Fibroblast of lung (primary cell): ENCODE measurements at regions not wholly inside any gene's neighbourhood (a gene's known extent, or its start where the extent isn't known, plus 50 kb on each side); places are given as distances from the start of the nearest gene placed in this dataset.
A peak's percentile ranks its signal among the peaks of the same experiment; 100 is the strongest.
"Not testable (repeated sequence)": the region's sequence is repeated elsewhere in the genome, so short reads cannot be mapped to it uniquely, and the experiment has no call there.

ENCODE experiments used
- DNase-seq, 2 donors: peaks; one replicate each; pipeline versions ENCODE4 v3.0.0 to v3.0.0-alpha.2; 2010; ENCODE audit warnings: low read depth in 2 of 2
- H2AFZ ChIP-seq: 2 replicates; pipeline ENCODE4 v1.5.1; 2012; ENCODE audit warnings: low read length, control low read depth, inconsistent platforms
- H3K27ac ChIP-seq: 2 replicates; pipeline ENCODE4 v1.5.1; 2011; ENCODE audit warnings: low read length, control low read depth; ENCODE audit not compliant: insufficient read depth
- H3K27me3 ChIP-seq: 2 replicates; pipeline ENCODE4 v1.5.1; 2011; ENCODE audit warnings: mild to moderate bottlenecking, low read length; ENCODE audit not compliant: control insufficient read depth, insufficient read depth
- H3K36me3 ChIP-seq: 2 replicates; pipeline ENCODE4 v1.5.1; 2011; ENCODE audit warnings: low read length; ENCODE audit not compliant: control insufficient read depth, insufficient read depth
- H3K4me1 ChIP-seq: 2 replicates; pipeline ENCODE4 v1.5.1; 2011; ENCODE audit warnings: low read length; ENCODE audit not compliant: control insufficient read depth, insufficient read depth; ENCODE audit errors: extremely low read depth
- H3K4me2 ChIP-seq: 2 replicates; pipeline ENCODE4 v1.5.1; 2011; ENCODE audit warnings: low read length, control low read depth; ENCODE audit not compliant: insufficient read depth; ENCODE audit errors: extremely low read depth
- H3K4me3 ChIP-seq, 4 experiments: fragments of 200-600 bp in 1 of 4; sonication (generic) in 1 of 4; replicated peaks in 1 of 4; 2 replicates each; pipeline ENCODE4 v1.5.1; 2011 to 2016; ENCODE audit warnings: low read length in 4 of 4, low read depth in 3 of 4, mild to moderate bottlenecking in 3 of 4, control low read depth in 2 of 4, inconsistent platforms in 1 of 4, mixed read lengths in 1 of 4; ENCODE audit not compliant: insufficient read depth in 1 of 4; ENCODE audit errors: control extremely low read depth in 1 of 4
- H3K79me2 ChIP-seq: 2 replicates; pipeline ENCODE4 v1.5.1; 2012; ENCODE audit warnings: mild to moderate bottlenecking, low read length, inconsistent platforms; ENCODE audit not compliant: control insufficient read depth, insufficient read depth
- H3K9ac ChIP-seq: 2 replicates; pipeline ENCODE4 v1.5.1; 2011; ENCODE audit warnings: mild to moderate bottlenecking, low read length, control low read depth; ENCODE audit not compliant: insufficient read depth
- H3K9me3 ChIP-seq: 2 replicates; pipeline ENCODE4 v1.5.1; 2012; ENCODE audit warnings: low read depth, low read length; ENCODE audit not compliant: control insufficient read depth, insufficient read depth
- H4K20me1 ChIP-seq: 2 replicates; pipeline ENCODE4 v1.5.1; 2011; ENCODE audit warnings: low read length; ENCODE audit not compliant: control insufficient read depth, insufficient read depth; ENCODE audit errors: extremely low read depth
- EZH2 ChIP-seq: IDR thresholded peaks from 2 replicates; pipeline ENCODE4 v1.5.1; 2012; ENCODE audit warnings: low read length, control low read depth, mild to moderate bottlenecking; ENCODE audit errors: missing control alignments
- TF ChIP-seq, protein P1 (sequence below), 2 donors: IDR thresholded peaks in 1 of 2; conservative IDR thresholded peaks in 1 of 2; 1 replicate in 1 of 2; 2 replicates in 1 of 2; pipeline ENCODE4 v1.5.1; 2011 to 2012; ENCODE audit warnings: low read length in 2 of 2, control low read depth in 1 of 2, inconsistent platforms in 1 of 2, low read depth in 1 of 2, mild to moderate bottlenecking in 1 of 2

DNA sequence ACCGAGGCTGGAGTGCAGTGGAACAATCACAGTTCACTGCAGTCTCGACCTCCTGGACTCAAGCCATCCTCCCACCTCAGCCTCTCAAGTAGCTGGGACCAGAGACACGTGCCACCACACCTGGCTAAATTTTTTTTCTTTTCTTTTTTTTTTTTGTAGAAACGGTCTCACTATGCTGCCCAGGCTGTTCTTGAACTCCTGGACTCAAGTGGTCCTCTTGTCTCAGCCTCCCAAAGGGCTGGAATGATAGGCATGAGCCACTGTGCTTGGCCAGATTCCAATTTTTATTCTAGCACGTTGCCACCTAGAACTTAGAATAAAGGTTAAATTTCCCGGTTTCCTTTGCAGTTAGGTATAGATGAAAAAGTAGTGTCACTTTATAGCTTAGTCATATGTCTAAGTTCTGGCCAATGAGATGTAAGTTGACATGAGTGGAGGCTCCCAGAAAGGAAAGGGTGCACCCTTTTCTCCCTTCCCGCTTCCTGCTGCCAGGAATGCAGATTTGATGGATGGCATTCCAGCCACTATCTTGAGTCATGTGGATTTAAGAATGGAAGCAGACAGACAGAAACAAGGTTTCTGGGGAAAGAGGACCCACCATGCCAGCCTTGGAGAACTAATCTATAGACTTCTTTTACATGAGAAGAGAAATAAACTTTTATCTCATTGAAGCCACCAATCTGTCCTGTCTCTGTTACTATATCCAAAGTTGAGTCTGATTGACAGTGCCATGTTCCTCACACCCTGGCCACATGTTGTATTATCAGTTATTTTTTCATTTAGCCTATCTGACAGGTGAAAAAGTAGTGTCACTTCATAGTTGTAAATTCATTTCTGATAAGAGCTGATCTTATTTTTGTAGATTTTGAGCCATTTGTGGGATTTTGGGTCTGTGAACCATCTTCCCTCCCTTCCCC lies 60.6 kb upstream of the NCOA3 start:
- Histone ChIP-seq H3K4me3 (no peak overlapping the region), H3K27ac (no peak overlapping the region), H3K36me3 (no peaks in the 10 kb centered on the region), H3K9me3 (no peaks in the 10 kb centered on the region), H3K9ac (no peak overlapping the region), H3K79me2 (no peaks in the 10 kb centered on the region), H3K4me2 (no peak overlapping the region), H3K4me1 (no peaks in the 10 kb centered on the region), H2AFZ (no peak overlapping the region), H4K20me1 (no peaks in the 10 kb centered on the region), H3K27me3 (no peaks in the 10 kb centered on the region)
- TF ChIP-seq, protein P1, sequence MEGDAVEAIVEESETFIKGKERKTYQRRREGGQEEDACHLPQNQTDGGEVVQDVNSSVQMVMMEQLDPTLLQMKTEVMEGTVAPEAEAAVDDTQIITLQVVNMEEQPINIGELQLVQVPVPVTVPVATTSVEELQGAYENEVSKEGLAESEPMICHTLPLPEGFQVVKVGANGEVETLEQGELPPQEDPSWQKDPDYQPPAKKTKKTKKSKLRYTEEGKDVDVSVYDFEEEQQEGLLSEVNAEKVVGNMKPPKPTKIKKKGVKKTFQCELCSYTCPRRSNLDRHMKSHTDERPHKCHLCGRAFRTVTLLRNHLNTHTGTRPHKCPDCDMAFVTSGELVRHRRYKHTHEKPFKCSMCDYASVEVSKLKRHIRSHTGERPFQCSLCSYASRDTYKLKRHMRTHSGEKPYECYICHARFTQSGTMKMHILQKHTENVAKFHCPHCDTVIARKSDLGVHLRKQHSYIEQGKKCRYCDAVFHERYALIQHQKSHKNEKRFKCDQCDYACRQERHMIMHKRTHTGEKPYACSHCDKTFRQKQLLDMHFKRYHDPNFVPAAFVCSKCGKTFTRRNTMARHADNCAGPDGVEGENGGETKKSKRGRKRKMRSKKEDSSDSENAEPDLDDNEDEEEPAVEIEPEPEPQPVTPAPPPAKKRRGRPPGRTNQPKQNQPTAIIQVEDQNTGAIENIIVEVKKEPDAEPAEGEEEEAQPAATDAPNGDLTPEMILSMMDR (conservative IDR thresholded peaks at IDR 0.05 in 1 of 2, IDR thresholded peaks at IDR 0.05 in 1 of 2; ENCODE audit: low read depth in 1 of 2, low read length in 2 of 2), result no peak
- TF ChIP-seq EZH2, result no peak
- DNase-seq, result peak in 1 of 2 donors; percentile 85

DNA sequence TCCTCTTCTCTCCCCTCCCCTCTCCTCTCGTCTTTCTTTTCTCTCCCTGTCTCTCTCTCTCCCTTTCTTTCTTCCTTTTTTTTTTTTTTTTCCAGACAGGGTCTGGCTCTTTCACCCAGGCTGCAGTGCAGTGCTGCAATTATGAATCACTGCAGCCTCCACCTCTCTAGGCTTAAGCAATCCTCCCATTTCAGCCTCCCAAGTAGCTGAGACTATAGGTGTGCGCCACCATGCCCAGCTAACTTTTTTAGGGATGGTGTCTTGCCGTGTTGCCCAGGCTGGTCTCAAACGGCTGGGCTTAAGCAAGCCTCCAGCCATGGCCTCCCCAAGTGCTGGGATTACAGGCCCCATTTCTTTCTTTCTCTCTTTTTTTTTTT lies 59.9 kb upstream of the NCOA3 start:
- no peak overlapping the region for H3K27ac ChIP-seq
- TF ChIP-seq EZH2, result no peak
- TF ChIP-seq, protein P1 (conservative IDR thresholded peaks at IDR 0.05 in 1 of 2, IDR thresholded peaks at IDR 0.05 in 1 of 2; ENCODE audit: low read depth in 1 of 2, low read length in 2 of 2), result no peak
- no peaks in the 10 kb centered on the region for H3K79me2 ChIP-seq
- no peak overlapping the region for H3K4me2 ChIP-seq
- H3K9ac ChIP-seq, result no peak overlapping the region
- no peaks in the 10 kb centered on the region for H3K36me3 ChIP-seq
- H3K9me3 ChIP-seq, result no peaks in the 10 kb centered on the region
- no peak overlapping the region for H3K4me3 ChIP-seq
- no peaks in the 10 kb centered on the region for H4K20me1 ChIP-seq
- no peak overlapping the region for H2AFZ ChIP-seq
- no peaks in the 10 kb centered on the region for H3K27me3 ChIP-seq
- no peak for DNase-seq
- H3K4me1 ChIP-seq, result no peaks in the 10 kb centered on the region

DNA sequence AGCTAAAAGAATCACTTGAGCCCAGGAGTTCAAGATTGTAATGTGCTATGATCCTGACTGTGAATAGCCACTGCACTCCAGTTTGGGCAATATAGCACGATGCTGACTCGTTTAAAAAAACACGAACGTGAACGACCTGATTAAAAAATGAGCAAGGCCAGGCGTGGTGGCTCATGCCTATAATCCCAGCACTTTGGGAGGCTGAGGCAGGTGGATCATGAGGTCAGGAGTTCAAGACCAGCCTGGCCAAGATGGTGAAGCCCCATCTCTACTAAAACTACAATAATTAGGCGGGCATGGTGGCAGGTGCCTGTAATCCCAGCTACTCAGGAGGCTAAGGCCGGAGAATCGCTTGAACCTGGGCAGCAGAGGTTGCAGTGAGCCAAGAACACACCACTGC lies 58.6 kb upstream of the NCOA3 start:
- H3K27ac ChIP-seq, H2AFZ ChIP-seq, H3K4me1 ChIP-seq, H3K27me3 ChIP-seq, H4K20me1 ChIP-seq, H3K9ac ChIP-seq, H3K9me3 ChIP-seq, H3K36me3 ChIP-seq, H3K79me2 ChIP-seq, H3K4me3 ChIP-seq, H3K4me2 ChIP-seq, DNase-seq: not testable (repeated sequence)
